ENCODE measurements at regions not wholly inside any gene's neighbourhood (a gene's known extent, or its start where the extent isn't known, plus 50 kb on each side); places are given as distances from the start of the nearest gene placed in this dataset.
"Not testable (repeated sequence)": the region's sequence is repeated elsewhere in the genome, so short reads cannot be mapped to it uniquely, and the experiment has no call there.

DNA sequence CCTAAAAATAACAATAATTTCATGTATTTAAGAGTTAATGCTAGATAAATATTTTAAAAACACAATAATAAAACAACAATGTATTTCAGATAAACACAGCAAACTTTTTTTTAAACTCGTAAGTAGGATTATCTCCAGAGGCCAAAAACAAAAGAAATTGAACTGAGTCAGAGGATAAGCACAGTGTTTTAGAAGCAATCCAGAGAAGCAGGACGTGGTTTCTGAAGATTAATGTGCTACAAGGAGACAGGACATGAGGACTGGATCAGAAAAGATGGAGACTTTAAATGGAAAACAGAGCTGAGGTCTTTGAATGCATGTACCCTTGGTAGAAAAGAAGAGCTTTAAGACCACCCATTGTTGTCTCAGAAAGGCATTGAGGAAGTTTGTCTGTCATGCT lies 491.2 kb upstream of the TLE4 start:
- DNase-seq (ENCODE audit: low read depth in 2 of 2): no peak

GRCh38 chr9:79083621-79084020 lies 488.1 kb upstream of the TLE4 start:
- DNase-seq (ENCODE audit: low read depth in 2 of 2): no peak

GRCh38 chr9:79087133-79087532 lies 484.6 kb upstream of the TLE4 start:
- DNase-seq (ENCODE audit: low read depth in 2 of 2): no peak

DNA sequence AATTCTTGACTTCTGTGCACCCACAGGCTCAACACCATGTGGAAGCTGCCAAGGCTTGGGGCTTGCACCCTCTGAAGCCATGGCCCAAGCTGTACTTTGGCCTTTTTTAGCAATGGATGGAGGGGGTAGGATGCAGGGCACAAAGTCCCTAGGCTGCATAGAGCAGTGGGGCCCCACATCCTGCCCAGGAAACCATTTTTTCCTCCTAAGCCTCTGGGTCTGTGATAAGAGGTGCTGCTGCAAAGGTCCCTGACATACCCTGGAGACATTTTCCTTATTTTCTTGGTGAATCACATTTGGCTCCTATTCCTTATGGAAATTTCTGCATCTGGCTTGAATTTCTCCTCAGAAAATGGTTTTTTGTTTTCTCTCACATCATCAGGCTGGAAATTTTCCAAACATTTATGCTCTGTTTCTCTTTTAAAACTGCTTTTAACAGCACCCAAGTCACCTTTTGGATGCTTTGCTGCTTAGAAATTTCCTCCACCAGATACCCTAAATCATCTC lies 482.7 kb upstream of the TLE4 start:
- no peak for DNase-seq (ENCODE audit: low read depth in 2 of 2)

- not testable (repeated sequence) for DNase-seq (ENCODE audit: low read depth in 2 of 2)
Observed at GRCh38 chr9:79089851-79090250, 481.9 kb upstream of the TLE4 start.

GRCh38 chr9:79103257-79103656 lies 468.5 kb upstream of the TLE4 start:
- DNase-seq (ENCODE audit: low read depth in 2 of 2): not testable (repeated sequence)

DNA sequence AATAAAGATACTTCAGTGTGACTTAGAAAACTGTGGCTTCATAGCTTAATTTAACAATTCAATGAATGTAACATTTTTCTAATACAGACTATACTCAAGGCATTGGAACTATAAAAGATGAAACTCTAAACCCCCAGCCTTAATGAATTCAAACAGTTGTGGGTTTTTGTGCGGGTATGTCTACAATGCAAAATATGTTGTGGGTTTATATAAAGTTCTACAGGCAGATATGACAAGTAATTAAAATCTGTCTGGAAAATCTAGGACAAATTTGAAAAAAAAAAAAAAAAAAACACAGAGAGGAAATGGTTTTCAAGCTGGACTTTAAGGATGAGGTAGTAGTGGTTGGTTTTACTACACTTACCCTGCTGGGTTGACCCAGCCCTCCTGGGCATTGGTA lies 467.5 kb upstream of the TLE4 start:
- DNase-seq (ENCODE audit: low read depth in 2 of 2): no peak

- DNase-seq (ENCODE audit: low read depth in 2 of 2): no peak
Observed at GRCh38 chr9:79104951-79105350, 466.8 kb upstream of the TLE4 start.

DNA sequence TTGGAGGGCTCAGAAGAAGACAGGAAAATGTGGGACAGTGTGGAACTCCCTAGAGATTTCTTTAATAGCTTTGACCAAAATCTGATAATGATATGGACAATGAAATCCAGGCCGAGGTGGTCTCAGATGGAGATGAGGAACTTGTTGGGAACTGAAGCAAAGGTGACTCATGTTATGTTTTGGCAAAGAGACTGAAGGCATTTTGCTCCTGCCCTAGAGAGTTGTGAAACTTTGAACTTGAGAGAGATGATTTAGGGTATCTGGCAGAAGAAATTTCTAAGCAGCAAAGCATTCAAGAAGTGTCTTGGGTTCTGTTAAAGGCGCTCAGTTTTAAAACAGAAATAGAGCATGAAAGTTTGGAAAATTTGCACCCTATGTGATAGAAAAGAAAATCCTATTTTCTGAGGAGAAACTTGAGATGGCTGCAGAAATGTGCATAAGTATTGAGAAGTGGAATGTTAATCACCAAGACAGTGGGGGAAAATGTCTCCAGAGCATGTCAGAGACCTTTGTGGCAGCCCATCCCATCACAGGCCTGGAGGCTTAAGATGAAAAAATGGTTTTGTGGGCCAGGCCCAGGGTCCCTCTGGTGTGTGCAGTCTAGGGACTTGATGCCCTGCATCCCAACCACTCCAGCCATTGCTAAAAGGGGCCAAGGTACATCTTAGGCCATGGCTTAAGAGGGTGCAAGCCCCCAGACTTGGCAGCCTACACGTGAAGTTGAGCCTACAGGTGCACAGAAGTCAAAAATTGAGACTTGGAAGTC lies 463.7 kb upstream of the TLE4 start:
- no peak for DNase-seq (ENCODE audit: low read depth in 2 of 2)

GRCh38 chr9:79111653-79112052 lies 460.1 kb upstream of the TLE4 start:
- no peak for DNase-seq (ENCODE audit: low read depth in 2 of 2)

DNA sequence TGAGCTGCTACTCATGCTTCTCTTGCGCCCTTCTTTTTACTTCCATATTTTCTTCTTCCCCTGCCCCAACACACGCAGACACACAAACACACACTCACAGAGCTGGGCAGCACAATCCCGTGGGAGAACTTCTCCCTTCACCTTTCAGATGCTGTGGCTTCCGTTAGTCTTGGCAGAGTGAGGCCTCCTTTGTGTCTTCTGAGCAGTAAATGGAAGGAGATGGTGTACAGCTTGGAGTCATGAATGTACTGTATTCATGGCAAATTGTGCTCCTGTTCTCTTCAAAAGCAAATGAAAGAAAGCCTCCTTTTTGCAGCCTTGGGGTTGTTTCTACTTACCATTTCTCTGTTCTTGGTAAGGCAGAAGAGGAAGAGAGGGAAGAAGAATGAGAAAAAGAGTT lies 456.6 kb upstream of the TLE4 start:
- no peak for DNase-seq (ENCODE audit: low read depth in 2 of 2)

DNA sequence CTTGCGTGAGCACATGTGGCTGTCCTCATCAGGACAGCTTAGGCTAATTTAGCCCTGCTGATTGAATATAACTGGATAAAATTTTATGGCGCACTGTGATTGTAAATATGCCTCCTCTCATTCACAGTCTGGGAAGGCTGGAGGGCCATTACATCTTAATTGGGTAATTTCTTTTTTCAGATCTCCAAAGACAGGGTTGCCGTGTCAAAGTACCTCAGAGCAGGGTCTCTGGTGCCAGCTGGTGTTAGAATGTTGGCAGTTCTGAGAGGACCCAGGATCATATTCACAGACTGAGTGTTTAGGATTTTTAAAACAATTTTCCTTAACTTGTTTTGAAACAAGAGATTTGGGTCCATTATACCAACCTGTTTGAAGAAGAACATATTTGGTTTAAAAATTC lies 455.7 kb upstream of the TLE4 start:
- no peak for DNase-seq (ENCODE audit: low read depth in 2 of 2)

- no peak for DNase-seq (ENCODE audit: low read depth in 2 of 2)
Observed at GRCh38 chr9:79116709-79117108, 455.1 kb upstream of the TLE4 start.

- no peak for DNase-seq (ENCODE audit: low read depth in 2 of 2)
Observed at GRCh38 chr9:79120533-79120932, 451.2 kb upstream of the TLE4 start.

- no peak for DNase-seq (ENCODE audit: low read depth in 2 of 2)
Observed at GRCh38 chr9:79120941-79121340, 450.8 kb upstream of the TLE4 start.

GRCh38 chr9:79123415-79123814 lies 448.4 kb upstream of the TLE4 start:
- no peak for DNase-seq (ENCODE audit: low read depth in 2 of 2)

- DNase-seq (ENCODE audit: low read depth in 2 of 2): no peak
Observed at GRCh38 chr9:79127661-79128060, 444.1 kb upstream of the TLE4 start.

GRCh38 chr9:79129865-79130480 lies 441.8 kb upstream of the TLE4 start:
- DNase-seq (ENCODE audit: low read depth in 2 of 2): no peak

DNA sequence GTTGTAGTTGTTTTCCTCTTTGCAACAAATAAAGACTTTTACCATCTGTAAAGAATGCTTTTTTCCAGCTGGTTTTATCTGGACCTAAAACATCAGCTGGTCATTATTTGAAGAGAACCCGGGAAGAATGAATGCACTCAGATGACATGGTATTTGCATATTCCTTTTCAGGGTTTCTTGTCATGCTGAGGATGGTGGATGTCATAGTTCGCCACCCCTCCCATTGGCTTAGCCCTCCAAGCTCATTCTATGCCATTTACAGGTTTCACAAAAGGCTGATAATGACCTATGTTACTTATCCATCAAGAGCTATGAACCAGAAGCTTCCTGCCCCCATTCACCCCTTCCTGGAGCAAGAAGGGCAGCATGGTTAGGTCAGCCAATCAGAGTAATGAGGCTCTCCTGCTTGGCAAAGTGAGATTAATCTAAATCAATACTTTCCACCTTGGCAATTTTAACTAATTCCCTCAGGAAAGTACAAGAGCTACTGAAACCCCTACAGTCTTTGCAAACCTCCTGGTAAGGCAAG lies 440.5 kb upstream of the TLE4 start:
- DNase-seq (ENCODE audit: low read depth in 2 of 2): no peak

DNA sequence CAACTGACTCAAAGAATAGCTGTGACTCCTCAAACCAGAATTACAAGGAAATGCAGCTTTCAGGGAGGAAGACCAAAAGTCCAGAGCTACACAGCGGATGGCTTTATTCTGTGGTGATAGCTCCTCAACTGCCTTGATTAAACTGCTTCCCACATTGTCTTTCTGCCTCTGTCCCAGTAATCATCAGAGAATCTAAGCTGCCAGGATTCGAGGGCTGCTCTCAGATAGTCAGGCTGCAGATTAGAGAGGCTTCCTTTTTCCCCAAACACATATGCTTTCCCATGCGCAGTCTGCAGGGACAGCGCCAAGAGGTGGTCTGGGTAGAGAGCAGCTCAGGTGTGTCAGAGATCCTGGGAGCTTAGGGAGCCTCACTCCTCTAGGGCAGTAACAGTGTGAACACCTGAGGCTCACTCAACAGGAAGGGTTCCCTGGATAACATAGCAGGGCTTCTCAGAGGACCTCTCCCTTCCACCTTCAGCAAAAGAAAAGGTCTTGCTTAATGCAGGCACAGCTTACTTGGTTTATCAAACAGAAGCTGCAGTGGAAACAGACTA lies 439.9 kb upstream of the TLE4 start:
- DNase-seq (ENCODE audit: low read depth in 2 of 2): no peak

GRCh38 chr9:79134654-79135053 lies 437.1 kb upstream of the TLE4 start:
- DNase-seq (ENCODE audit: low read depth in 2 of 2): no peak

DNA sequence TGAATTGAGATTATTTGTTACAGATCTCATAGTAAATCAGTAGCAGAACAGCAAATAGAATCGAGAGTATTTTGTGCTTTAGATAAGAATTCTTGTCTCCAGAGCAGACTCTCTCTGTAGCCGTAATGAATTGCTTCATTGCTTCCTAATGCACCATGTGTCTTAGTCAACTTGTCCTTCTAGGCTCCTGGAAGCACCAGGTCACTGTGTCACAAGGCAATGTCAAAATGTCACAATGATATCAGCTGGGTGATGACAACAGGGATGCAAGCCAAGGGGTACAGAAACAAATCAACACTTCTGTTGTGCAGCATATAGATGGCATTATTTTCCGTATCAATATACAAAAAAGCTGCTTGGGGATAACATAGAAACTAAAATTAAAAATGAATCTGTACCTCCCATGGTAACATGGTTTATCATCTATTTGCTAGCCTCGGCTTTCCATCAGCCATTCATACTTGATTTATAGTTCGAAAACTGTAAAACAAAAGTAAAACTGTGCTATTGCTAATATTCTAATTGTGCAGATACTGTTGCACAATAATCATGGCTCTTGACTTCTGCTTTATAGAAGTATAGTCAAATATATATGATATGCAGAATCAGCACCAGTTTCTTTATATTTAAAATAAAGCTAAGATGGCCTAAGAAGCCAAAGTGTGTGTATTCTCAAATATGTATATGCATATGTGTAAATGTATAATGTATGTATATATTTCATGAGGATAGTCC lies 435.9 kb upstream of the TLE4 start:
- no peak for DNase-seq (ENCODE audit: low read depth in 2 of 2)

Measured in stimulated activated CD8-positive, alpha-beta memory T cell treated with anti-CD3 and anti-CD28 coated beads, Interleukin-7, amount 100 ng/mL, for 1 hour (primary cell).